ENCODE measurements at regions not wholly inside any gene's neighbourhood (a gene's known extent, or its start where the extent isn't known, plus 50 kb on each side); places are given as distances from the start of the nearest gene placed in this dataset.

DNA sequence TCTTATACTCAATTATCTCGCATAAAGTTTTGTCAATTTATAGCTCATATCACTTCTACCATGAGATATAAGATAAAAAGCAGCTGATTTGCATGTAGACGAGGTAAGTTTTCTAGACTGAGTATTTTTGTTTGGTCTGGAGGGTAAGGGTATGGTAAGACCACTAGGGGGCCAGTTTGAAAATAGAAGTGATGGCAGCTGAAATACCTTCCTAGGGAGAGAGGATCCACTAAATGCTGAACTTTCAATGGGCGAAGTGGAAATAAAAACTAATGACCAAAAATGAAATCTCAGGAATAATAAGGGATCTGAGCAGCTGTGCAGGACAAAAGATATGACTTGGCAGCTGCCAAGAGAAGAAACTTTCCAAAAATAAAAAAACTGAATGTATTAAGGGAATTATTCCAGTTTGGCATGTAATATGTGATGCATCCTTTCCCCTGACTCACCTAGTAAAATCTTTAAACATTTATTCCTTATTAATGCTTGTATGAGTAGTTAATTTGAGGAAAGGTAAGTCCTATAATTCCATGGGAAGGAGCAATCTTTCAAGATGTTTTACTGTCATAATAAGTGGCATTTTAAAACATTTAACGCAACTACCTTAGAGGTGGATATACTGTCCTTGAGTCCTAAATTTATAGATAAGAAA is 754.5 kb downstream of the C12orf50 start:
- ATAC-seq (no peak), DNase-seq (no peak)
- Histone ChIP-seq H3K4me3 (ENCODE audit: low read length) (no peak overlapping the region), H3K4me1 (ENCODE audit: control insufficient read depth, insufficient read depth, low read length) (no peaks in the 10 kb centered on the region), H3K9me3 (ENCODE audit: control insufficient read depth, low read length) (no peaks in the 10 kb centered on the region), H3K27ac (ENCODE audit: low read length) (no peak overlapping the region), H3K27me3 (ENCODE audit: control insufficient read depth, insufficient read depth) (no peaks in the 10 kb centered on the region)
- intact Hi-C loops (cut with DNase I): no loop called here
- WGBS: 66% methylated on average over 4 of the region's 4 CpGs

DNA sequence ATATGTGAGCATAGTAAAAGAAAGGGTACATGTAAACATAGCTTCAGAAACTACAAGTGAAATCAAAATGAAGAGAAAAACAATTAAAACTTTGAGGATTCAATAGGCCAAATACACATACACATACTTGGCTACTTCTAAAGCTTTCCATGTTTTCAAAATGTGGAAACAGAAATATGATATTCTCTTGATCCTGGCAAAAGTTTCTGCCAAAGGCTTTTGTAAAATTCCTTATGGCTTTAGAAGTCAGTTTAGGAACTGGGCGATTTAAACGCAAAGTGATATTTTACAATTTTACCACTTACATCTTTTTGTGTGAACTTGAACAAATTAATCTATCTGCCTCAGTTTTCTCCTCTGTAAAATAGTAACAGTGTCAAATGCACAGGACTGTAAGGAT is 756.4 kb downstream of the C12orf50 start:
- DNase-seq (no peak), ATAC-seq (no peak)
- no peaks in the 10 kb centered on the region for H3K27me3 ChIP-seq (ENCODE audit: control insufficient read depth, insufficient read depth)
- no peak overlapping the region for H3K4me3 ChIP-seq (ENCODE audit: low read length)
- WGBS: 64% methylated on average over 2 of the region's 2 CpGs
- no peaks in the 10 kb centered on the region for H3K4me1 ChIP-seq (ENCODE audit: control insufficient read depth, insufficient read depth, low read length)
- intact Hi-C loops (cut with DNase I): no loop called here
- no peak overlapping the region for H3K27ac ChIP-seq (ENCODE audit: low read length)
- no peaks in the 10 kb centered on the region for H3K9me3 ChIP-seq (ENCODE audit: control insufficient read depth, low read length)

DNA sequence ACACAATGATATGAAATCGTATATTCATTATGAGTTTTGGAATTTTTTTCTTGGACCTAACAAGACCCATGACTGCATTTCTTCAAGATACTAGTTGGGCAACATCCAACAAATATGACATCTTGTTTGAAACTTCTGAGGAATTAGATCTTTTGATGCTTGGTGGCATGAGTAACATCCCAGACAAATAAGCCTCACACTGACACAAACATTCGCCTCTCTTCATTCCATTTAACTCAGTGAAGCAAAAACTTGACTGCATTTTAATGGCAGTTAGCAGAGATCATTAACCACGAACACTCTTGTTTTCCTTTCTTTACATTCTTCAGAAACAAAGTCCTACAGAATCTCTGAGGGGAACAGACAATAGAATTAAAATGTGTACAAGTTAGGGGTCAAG is 758.3 kb downstream of the C12orf50 start:
- 54% methylated on average over 3 of the region's 3 CpGs for WGBS
- Histone ChIP-seq H3K27me3 (ENCODE audit: control insufficient read depth, insufficient read depth) (no peaks in the 10 kb centered on the region), H3K9me3 (ENCODE audit: control insufficient read depth, low read length) (no peaks in the 10 kb centered on the region), H3K4me3 (ENCODE audit: low read length) (no peak overlapping the region), H3K27ac (ENCODE audit: low read length) (no peak overlapping the region), H3K4me1 (ENCODE audit: control insufficient read depth, insufficient read depth, low read length) (no peaks in the 10 kb centered on the region)
- DNase-seq (no peak), ATAC-seq (no peak)
- intact Hi-C loops (cut with DNase I): no loop called here

DNA sequence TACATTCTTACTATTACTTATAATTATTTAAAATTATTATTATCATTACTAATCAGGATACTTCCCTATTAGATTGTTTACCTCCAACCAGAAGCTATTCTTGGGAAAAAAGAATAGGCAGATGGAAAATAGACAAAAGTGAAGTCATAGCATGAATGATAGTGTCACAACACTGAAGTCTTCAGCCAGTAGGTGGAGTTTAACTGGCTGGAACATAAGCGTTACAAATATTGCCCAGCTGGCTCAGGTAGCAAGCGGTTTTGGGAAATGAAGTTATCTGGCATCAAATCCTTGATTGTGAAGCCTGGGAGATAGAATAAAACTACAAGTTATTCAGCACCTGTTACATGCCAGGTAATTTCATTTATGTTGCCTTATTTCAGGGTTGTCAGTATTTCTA is 762.9 kb downstream of the C12orf50 start:
- no peak for ATAC-seq
- Histone ChIP-seq H3K9me3 (ENCODE audit: control insufficient read depth, low read length) (no peaks in the 10 kb centered on the region), H3K4me1 (ENCODE audit: control insufficient read depth, insufficient read depth, low read length) (no peaks in the 10 kb centered on the region), H3K27me3 (ENCODE audit: control insufficient read depth, insufficient read depth) (no peaks in the 10 kb centered on the region), H3K27ac (ENCODE audit: low read length) (no peak overlapping the region), H3K4me3 (ENCODE audit: low read length) (no peak overlapping the region)
- DNase-seq: no peak
- WGBS: 69% methylated on average over 2 of the region's 2 CpGs
- intact Hi-C loops (cut with DNase I): no loop called here

DNA sequence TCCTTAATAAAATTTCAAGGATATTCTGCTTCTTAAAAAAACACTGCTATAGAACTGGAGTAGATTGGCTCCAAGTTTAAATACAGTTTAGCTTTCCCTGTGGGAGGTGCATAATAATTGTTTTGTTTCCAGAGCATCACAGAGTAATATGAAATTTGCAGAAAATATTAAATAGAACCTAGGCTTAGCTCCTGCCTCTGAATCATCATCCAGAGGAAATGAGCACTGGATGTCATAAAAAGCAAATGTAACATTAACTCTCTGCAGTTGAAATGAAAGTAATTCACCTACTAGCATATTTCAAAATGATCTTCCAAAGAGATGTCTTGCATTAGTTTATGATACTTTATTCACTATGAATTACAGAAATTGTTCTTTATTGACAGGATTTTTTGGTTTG is 769.8 kb downstream of the C12orf50 start:
- H3K27me3 ChIP-seq (ENCODE audit: control insufficient read depth, insufficient read depth): no peaks in the 10 kb centered on the region
- H3K27ac ChIP-seq (ENCODE audit: low read length): no peak overlapping the region
- no peak overlapping the region for H3K4me3 ChIP-seq (ENCODE audit: low read length)
- DNase-seq (no peak), ATAC-seq (no peak)
- no peaks in the 10 kb centered on the region for H3K9me3 ChIP-seq (ENCODE audit: control insufficient read depth, low read length)
- no peaks in the 10 kb centered on the region for H3K4me1 ChIP-seq (ENCODE audit: control insufficient read depth, insufficient read depth, low read length)
- intact Hi-C loops (cut with DNase I): no loop called here

DNA sequence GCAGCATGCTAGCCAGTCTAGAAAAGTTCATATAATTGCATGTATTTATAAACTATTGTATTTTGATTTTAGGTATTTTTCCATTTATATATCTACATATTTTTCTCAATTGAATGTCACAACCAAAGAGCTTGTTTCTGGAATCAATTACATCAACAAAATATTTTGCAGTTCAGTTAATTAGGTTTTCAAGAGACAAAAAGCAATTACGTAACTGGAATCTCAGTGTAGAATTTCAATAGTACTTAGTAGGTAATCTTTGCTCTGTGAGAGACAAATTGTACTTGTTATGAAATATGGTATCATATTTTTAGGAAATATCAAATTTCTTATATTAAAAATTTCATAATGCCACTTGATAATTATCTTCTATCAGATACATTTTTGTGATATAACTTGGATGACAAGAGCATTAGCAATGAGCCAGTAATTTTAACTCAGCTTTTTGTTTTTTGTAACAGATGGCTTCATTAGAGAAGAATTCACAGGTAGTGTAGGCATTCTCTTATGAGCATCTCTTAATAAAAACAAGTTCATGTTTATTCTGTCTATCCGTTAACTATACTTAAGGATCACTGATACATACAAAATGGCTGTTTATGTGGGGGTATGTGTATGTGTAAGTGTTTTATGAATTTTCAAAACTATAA is 774.7 kb downstream of the C12orf50 start:
- intact Hi-C loops (cut with DNase I): no loop called here

GRCh38 chr12:87253157-87253556 is 776.0 kb downstream of the C12orf50 start:
- Histone ChIP-seq H3K27ac (ENCODE audit: low read length) (no peak overlapping the region), H3K9me3 (ENCODE audit: control insufficient read depth, low read length) (no peaks in the 10 kb centered on the region), H3K27me3 (ENCODE audit: control insufficient read depth, insufficient read depth) (no peaks in the 10 kb centered on the region), H3K4me3 (ENCODE audit: low read length) (no peak overlapping the region), H3K4me1 (ENCODE audit: control insufficient read depth, insufficient read depth, low read length) (no peaks in the 10 kb centered on the region)
- WGBS: 86% methylated on average over 2 of the region's 2 CpGs
- intact Hi-C loops (cut with DNase I): no loop called here
- DNase-seq (peak in 1 of 3 donors; percentile 20), ATAC-seq (no peak)

More for the DNA sequence above, 774.7 kb downstream of the C12orf50 start:
- no peak for ATAC-seq
- Histone ChIP-seq H3K4me1 (ENCODE audit: control insufficient read depth, insufficient read depth, low read length) (no peaks in the 10 kb centered on the region), H3K4me3 (ENCODE audit: low read length) (no peak overlapping the region), H3K9me3 (ENCODE audit: control insufficient read depth, low read length) (no peaks in the 10 kb centered on the region), H3K27ac (ENCODE audit: low read length) (no peak overlapping the region), H3K27me3 (ENCODE audit: control insufficient read depth, insufficient read depth) (no peaks in the 10 kb centered on the region)
- WGBS: 96% methylated on average over 2 of the region's 2 CpGs
- no peak for DNase-seq

DNA sequence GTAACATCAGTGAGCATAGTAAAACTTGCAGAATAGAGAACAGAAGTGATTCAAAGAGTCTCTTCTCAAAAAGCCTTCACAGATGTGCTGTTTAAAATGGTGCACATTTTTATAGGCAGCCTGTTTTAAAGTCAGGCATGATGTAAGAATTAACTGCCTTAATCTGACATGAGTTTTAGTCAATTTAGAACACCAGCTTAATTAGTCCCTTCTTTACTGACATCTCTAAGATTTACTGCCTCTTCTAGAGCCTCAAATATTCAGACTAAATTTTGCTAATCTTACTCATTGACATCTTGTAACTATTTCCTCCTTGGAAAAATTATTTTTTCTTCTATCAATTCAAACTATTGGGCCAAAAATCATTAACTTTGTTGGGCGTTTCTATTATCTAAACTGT is 782.5 kb downstream of the C12orf50 start:
- Histone ChIP-seq H3K27me3 (ENCODE audit: control insufficient read depth, insufficient read depth) (no peaks in the 10 kb centered on the region), H3K9me3 (ENCODE audit: control insufficient read depth, low read length) (no peaks in the 10 kb centered on the region), H3K4me3 (ENCODE audit: low read length) (no peak overlapping the region), H3K27ac (ENCODE audit: low read length) (no peak overlapping the region), H3K4me1 (ENCODE audit: control insufficient read depth, insufficient read depth, low read length) (peaks cover 2% of the 10 kb centered on the region)
- intact Hi-C loops (cut with DNase I): no loop called here
- 65% methylated on average over 1 of the region's 1 CpG for WGBS
- DNase-seq (no peak), ATAC-seq (no peak)

- H3K4me3 ChIP-seq (ENCODE audit: low read length): no peak overlapping the region
- no peak overlapping the region for H3K27ac ChIP-seq (ENCODE audit: low read length)
- ATAC-seq (no peak), DNase-seq (no peak)
- intact Hi-C loops (cut with DNase I): no loop called here
- WGBS: 88% methylated on average over 1 of the region's 1 CpG
- no peaks in the 10 kb centered on the region for H3K9me3 ChIP-seq (ENCODE audit: control insufficient read depth, low read length)
- H3K27me3 ChIP-seq (ENCODE audit: control insufficient read depth, insufficient read depth): no peaks in the 10 kb centered on the region
- no peaks in the 10 kb centered on the region for H3K4me1 ChIP-seq (ENCODE audit: control insufficient read depth, insufficient read depth, low read length)
Observed at GRCh38 chr12:87238466-87238865, 790.7 kb downstream of the C12orf50 start.

DNA sequence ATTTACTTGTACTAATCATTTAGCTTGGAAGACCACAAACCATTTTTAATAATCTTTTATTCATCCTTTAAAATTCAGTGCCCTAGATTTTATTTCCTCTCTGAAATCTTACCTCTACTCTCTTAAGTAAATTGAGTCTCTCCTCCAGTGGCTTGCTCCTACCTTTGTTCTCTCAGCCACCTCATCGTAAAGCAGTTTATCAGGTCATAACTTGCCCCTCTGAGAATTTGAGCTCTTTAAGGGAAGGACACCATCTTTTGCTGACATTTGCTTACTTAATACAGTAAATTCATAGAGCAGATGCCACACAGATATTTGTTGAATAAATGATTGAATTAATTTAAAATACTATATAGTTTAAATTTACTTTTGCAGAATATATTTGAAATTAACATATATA is 794.3 kb downstream of the C12orf50 start:
- intact Hi-C loops (cut with DNase I): no loop called here
- no peaks in the 10 kb centered on the region for H3K9me3 ChIP-seq (ENCODE audit: control insufficient read depth, low read length)
- H3K4me1 ChIP-seq (ENCODE audit: control insufficient read depth, insufficient read depth, low read length): no peaks in the 10 kb centered on the region
- 86% methylated on average over 1 of the region's 1 CpG for WGBS
- ATAC-seq (no peak), DNase-seq (no peak)
- no peaks in the 10 kb centered on the region for H3K27me3 ChIP-seq (ENCODE audit: control insufficient read depth, insufficient read depth)
- no peak overlapping the region for H3K4me3 ChIP-seq (ENCODE audit: low read length)
- H3K27ac ChIP-seq (ENCODE audit: low read length): no peak overlapping the region

- H3K27ac ChIP-seq (ENCODE audit: low read length): no peak overlapping the region
- DNase-seq (no peak), ATAC-seq (peak in 1 of 2 donors; percentile 55)
- intact Hi-C loops (cut with DNase I): no loop called here
- no peaks in the 10 kb centered on the region for H3K9me3 ChIP-seq (ENCODE audit: control insufficient read depth, low read length)
- H3K4me1 ChIP-seq (ENCODE audit: control insufficient read depth, insufficient read depth, low read length): no peaks in the 10 kb centered on the region
- 23% methylated on average over 1 of the region's 1 CpG for WGBS
- no peak overlapping the region for H3K4me3 ChIP-seq (ENCODE audit: low read length)
- no peaks in the 10 kb centered on the region for H3K27me3 ChIP-seq (ENCODE audit: control insufficient read depth, insufficient read depth)
Observed at GRCh38 chr12:87233671-87234070, 795.5 kb downstream of the C12orf50 start.

GRCh38 chr12:87231818-87232217 is 797.4 kb downstream of the C12orf50 start:
- intact Hi-C loops (cut with DNase I): no loop called here
- Histone ChIP-seq H3K9me3 (ENCODE audit: control insufficient read depth, low read length) (no peaks in the 10 kb centered on the region), H3K27me3 (ENCODE audit: control insufficient read depth, insufficient read depth) (no peaks in the 10 kb centered on the region), H3K27ac (ENCODE audit: low read length) (no peak overlapping the region), H3K4me3 (ENCODE audit: low read length) (no peak overlapping the region), H3K4me1 (ENCODE audit: control insufficient read depth, insufficient read depth, low read length) (no peaks in the 10 kb centered on the region)
- WGBS: 79% methylated on average over 1 of the region's 1 CpG
- DNase-seq: no peak
- ATAC-seq: no peak

Measured in right cardiac atrium (tissue), 5 donors.